Spinal cord (tissue), 9 donors: ENCODE measurements at regions not wholly inside any gene's neighbourhood (a gene's known extent, or its start where the extent isn't known, plus 50 kb on each side); places are given as distances from the start of the nearest gene placed in this dataset.

Source experiments
- DNase-seq, 6 donors: peaks; one replicate each; pipeline versions ENCODE4 v3.0.0 to v3.0.0-alpha.2; 2013 to 2015; ENCODE audit warnings: low spot score in 6 of 6, low read depth in 4 of 6
- H3K27ac ChIP-seq: one replicate; pipeline ENCODE4 v1.5.1; 2013; ENCODE audit warnings: low read depth, low read length, control low read depth
- H3K27me3 ChIP-seq: one replicate; pipeline ENCODE4 v1.6.1; 2013; ENCODE audit warnings: low read length; ENCODE audit not compliant: control insufficient read depth, insufficient read depth
- H3K36me3 ChIP-seq: one replicate; pipeline ENCODE4 v1.6.1; 2013; ENCODE audit warnings: low read length; ENCODE audit not compliant: control insufficient read depth, insufficient read depth
- H3K4me1 ChIP-seq: one replicate; pipeline ENCODE4 v1.6.1; 2013; ENCODE audit warnings: low read length; ENCODE audit not compliant: control insufficient read depth, insufficient read depth
- H3K4me3 ChIP-seq: one replicate; pipeline ENCODE4 v1.5.1; 2013; ENCODE audit warnings: low read depth, low read length, control low read depth
- H3K9me3 ChIP-seq: one replicate; pipeline ENCODE4 v1.6.1; 2013; ENCODE audit warnings: low read length; ENCODE audit not compliant: control insufficient read depth, insufficient read depth
- WGBS: methylation state at CpG from one replicate; pipeline ENCODE4 v1.1.5; 2013; ENCODE audit warnings: missing lambda C conversion rate; ENCODE audit not compliant: insufficient coverage; 5-methylcytosine and 5-hydroxymethylcytosine counted together
- donor health status: healthy.

DNA sequence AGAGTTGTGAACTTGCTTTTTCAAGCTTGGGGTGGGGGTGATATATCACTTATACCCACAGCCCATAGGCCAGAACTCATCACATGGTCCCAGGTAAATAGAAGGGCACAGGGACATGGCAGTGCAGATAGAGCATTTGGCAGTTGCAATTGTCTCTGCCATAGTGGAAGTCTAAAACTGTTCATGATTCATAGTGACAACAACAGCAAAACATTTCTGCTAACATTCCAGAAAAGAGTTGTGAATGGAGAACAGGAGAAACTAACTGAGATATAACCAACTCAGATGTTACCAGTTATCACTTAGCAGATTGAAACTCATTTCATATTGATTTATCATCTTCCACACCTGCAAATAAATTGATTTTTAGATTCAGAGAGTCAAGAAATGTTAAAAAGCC lies 278.6 kb upstream of the KYNU start:
- DNase-seq = no peak
- Histone ChIP-seq H3K4me3 (no peak overlapping the region), H3K4me1 (no peaks in the 10 kb centered on the region), H3K9me3 (no peaks in the 10 kb centered on the region), H3K36me3 (no peaks in the 10 kb centered on the region), H3K27ac (no peak overlapping the region), H3K27me3 (no peaks in the 10 kb centered on the region)

DNA sequence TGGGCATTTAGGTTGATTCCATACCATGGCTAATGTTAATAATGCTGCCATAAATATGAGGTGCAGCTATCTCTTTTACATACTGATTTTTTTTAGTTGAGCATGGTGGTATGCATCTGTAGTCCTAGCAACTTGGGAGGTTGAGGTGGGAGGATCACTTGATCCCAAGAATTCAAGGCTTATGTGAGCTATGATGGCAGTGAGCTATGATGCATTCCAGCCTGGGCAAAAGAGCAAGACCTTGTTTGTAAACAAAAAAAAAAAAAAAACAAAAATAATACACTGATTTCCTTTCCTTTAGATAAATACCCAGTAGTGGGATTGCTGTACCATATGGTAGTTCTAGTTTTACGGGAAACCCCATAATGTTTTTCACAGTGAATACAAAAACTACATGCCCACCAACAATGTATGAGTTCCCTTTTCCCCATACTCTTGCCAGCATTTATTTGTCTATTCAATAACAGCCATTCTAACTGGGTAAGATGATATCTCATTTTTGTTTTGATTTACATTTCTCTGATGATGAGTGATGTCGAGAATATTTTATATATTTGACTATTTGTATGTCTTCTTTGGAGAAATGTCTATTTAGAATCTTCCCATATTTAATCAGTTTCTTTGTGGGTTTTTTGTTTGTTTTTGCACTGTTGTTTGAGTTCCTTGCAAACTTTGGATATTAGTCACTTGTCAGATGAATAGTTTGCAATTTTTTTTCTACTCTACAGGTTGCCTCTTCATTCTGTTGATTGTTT lies 281.0 kb upstream of the KYNU start:
- H3K36me3 ChIP-seq = no peaks in the 10 kb centered on the region
- H3K9me3 ChIP-seq = no peaks in the 10 kb centered on the region
- WGBS = no CpG with 5 or more reads among the region's 2 CpGs
- no peak for DNase-seq
- H3K4me1 ChIP-seq = no peaks in the 10 kb centered on the region
- H3K27me3 ChIP-seq = no peaks in the 10 kb centered on the region
- no peak overlapping the region for H3K4me3 ChIP-seq
- H3K27ac ChIP-seq = no peak overlapping the region

DNA sequence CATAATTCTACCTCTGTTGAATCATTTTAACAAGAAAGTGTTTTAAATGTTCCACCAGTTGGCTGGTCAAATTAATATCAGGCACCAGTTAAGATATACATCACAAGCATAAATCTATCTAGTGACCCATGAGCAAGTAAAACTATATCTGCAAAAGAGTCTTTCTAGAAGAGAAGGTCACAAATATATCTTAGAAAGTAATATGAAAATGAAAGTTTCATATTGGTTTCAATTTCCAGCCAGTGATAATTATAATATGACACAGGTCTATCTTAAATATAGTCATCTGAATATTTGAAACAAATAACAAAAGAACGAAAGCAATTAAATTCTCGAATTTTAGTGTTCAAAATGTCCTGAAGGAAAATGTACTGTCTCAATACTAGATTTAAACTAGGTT lies 282.5 kb upstream of the KYNU start:
- Histone ChIP-seq H3K4me1 (no peaks in the 10 kb centered on the region), H3K9me3 (no peaks in the 10 kb centered on the region), H3K4me3 (no peak overlapping the region), H3K36me3 (no peaks in the 10 kb centered on the region), H3K27me3 (no peaks in the 10 kb centered on the region), H3K27ac (no peak overlapping the region)
- DNase-seq = no peak
- no CpG with 5 or more reads among the region's 2 CpGs for WGBS

DNA sequence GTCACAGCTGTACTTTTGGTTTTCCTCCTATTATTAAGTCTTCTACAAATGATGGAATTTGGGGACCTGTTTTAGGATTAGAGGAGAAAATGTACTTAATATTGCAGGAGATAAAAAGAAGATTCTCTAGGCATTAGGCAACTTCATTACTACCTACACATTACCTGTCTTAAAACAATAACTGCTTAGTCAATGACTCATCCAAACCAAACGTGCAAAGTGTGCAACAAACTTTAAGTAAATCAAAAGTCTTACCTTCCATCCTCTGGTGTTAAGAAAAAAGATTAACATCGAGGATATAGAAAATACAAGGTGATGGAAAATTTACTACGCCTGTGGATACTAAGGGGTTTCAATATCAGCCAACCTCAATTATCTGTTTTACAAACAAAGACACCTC lies 285.3 kb upstream of the KYNU start:
- no peak for DNase-seq
- Histone ChIP-seq H3K4me3 (no peak overlapping the region), H3K4me1 (no peaks in the 10 kb centered on the region), H3K27me3 (no peaks in the 10 kb centered on the region), H3K36me3 (no peaks in the 10 kb centered on the region), H3K9me3 (no peaks in the 10 kb centered on the region), H3K27ac (no peak overlapping the region)
- WGBS = no CpG with 5 or more reads among the region's 3 CpGs

DNA sequence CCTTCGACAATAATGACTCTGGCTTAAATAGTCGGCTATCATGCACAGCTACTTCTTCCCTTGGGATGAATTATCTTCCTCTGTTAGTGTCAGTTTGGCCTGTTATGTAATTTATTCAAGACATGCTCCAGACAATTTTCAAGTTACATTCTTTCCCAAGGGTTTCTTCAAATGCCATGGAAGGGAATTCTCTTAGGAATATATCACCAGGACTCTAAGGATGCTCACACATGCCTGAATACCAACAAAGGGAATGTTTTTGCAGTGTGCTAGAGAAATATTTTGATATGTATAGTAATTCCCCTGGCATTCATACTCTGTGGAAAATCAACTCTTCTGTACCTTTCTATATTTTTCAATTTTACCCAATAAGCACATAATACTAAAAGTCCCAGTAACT lies 286.0 kb upstream of the KYNU start:
- no peaks in the 10 kb centered on the region for H3K27me3 ChIP-seq
- peak in 1 of 6 donors; percentile 28 for DNase-seq
- no peak overlapping the region for H3K4me3 ChIP-seq
- H3K4me1 ChIP-seq = no peaks in the 10 kb centered on the region
- H3K9me3 ChIP-seq = no peaks in the 10 kb centered on the region
- WGBS = no CpG with 5 or more reads among the region's 2 CpGs
- H3K27ac ChIP-seq = no peak overlapping the region
- no peaks in the 10 kb centered on the region for H3K36me3 ChIP-seq

DNA sequence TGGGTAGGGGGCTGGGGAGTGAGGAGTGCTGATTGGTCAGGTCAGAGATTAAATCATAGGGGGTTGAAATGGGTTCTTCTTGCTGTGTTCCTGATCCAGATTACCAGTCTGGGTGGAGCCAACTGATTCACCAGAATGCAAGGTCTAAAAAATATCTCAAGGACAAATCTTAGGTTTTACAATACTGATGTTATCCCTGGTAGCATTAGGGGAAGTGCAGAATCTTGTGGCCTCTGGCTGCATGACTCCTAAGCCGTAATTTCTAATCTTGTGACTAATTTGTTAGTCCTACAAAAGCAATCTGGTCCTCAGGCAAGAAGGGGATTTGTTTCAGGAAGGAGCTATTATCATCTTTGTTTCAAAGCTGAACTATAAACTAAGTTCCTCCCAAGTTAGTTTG lies 289.2 kb upstream of the KYNU start:
- H3K9me3 ChIP-seq = no peaks in the 10 kb centered on the region
- WGBS = no CpG with 5 or more reads among the region's 1 CpG
- no peak overlapping the region for H3K4me3 ChIP-seq
- H3K27me3 ChIP-seq = no peaks in the 10 kb centered on the region
- no peak for DNase-seq
- H3K36me3 ChIP-seq = no peaks in the 10 kb centered on the region
- H3K4me1 ChIP-seq = no peaks in the 10 kb centered on the region
- no peak overlapping the region for H3K27ac ChIP-seq

DNA sequence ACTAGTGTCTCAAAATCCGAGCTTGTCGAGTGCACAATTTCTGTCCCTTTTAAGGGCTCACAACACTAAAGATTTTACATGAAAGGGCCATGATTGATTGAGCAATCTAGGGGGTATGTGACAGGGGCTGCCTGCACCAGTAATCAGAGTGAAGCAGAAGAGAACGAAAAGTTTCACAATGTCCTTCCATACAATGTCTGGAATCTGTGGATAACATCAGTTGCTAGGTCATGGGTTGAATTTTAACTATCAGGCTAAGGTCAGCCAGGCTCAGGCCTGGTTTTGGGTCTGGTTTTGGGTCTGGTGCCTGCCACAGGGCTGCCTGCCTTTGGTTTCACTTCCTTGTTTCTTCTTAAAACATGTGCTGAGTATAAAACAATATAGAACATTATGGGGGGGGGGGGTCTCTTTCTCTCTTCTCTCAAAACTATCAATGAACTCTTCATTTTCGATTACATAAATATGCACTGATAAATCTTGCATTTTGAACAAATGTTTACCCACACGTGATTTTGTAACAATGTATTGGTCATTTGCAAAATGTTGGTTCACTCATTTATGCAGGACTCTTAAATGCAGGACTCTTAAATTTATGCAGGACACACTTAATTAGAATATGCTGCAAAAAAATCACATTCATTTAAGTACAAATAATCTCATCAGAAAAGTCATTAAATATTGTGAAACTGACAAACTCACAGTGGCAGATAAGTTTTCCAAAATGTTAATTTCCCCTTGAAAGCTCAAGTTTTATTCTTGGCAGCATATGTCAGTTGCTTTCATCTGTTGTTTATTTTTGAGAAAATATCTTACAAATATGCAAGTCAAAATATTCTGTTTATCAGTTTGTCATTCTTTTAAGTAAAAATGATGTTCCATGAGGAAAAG lies 290.5 kb upstream of the KYNU start:
- no peaks in the 10 kb centered on the region for H3K36me3 ChIP-seq
- H3K9me3 ChIP-seq = no peaks in the 10 kb centered on the region
- H3K27ac ChIP-seq = no peak overlapping the region
- no peak for DNase-seq
- no peaks in the 10 kb centered on the region for H3K27me3 ChIP-seq
- H3K4me1 ChIP-seq = no peaks in the 10 kb centered on the region
- no peak overlapping the region for H3K4me3 ChIP-seq
- 33% methylated on average over 2 of the region's 5 CpGs for WGBS

DNA sequence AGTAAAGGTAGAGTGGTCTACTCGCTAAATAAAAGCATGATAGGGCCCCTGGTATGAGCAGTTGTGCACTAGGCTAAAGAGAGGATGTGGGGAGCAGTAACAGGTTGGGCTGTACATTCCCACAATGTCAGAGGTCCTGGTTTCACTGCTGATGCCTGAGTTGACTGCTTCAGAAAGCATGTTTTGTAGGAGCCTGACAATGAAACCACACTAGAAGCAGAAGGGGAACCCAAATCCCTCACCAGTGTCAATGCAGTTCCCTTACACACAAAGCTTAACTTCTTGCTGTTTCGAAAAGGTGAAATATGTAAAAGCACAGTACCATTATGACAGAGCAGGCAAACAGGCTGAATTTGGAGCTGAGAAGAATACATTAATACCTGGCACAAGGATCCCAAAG lies 291.7 kb upstream of the KYNU start:
- no peak overlapping the region for H3K4me3 ChIP-seq

DNA sequence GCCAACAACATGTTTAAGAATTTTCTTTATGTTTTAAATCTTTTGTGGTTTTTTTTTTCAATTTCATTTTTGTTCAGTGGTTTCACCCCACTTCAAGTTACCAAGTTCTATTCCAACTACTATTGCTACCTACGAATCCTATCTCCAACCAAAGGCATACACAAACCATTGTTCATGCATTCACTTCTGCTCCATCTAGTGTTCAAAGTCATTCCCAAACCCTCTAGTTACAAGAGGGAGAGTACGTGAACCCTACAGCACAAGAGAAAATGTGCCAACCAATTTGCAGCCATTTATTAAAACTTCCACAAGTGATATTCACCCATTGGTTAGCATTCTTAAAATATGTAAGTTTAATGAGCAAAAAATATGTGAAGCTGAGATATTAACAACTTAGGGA lies 295.1 kb upstream of the KYNU start:
- H3K36me3 ChIP-seq = no peaks in the 10 kb centered on the region
- no peaks in the 10 kb centered on the region for H3K4me1 ChIP-seq
- no peaks in the 10 kb centered on the region for H3K27me3 ChIP-seq
- H3K27ac ChIP-seq = no peak overlapping the region
- no peak for DNase-seq
- WGBS = 100% methylated on average over 1 of the region's 2 CpGs
- no peaks in the 10 kb centered on the region for H3K9me3 ChIP-seq
- H3K4me3 ChIP-seq = no peak overlapping the region

More for the DNA sequence above, 291.7 kb upstream of the KYNU start:
- no peaks in the 10 kb centered on the region for H3K27me3 ChIP-seq
- H3K36me3 ChIP-seq = no peaks in the 10 kb centered on the region
- H3K4me1 ChIP-seq = no peaks in the 10 kb centered on the region
- no peak for DNase-seq
- H3K27ac ChIP-seq = no peak overlapping the region
- WGBS = 71% methylated on average over 1 of the region's 2 CpGs
- no peaks in the 10 kb centered on the region for H3K9me3 ChIP-seq

DNA sequence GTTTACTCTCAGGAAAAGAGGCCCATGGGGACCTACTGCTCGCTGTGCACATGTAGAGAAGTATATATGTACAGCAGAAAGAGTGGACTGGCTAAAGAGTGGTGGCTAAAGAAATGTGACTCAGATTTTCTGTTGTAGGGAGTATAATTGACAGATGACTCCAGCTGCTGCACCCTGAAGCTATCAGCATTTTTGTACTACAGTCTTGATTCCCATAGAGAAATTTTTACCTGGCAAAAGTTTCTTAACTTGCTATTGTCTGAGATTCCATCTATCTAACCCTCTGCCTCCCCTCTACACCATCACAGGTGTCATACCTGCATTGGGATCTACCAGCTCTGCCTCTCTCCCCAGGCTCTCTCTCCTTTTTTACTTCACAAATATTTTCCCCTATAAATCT lies 296.0 kb upstream of the KYNU start:
- no peak for DNase-seq
- no CpG with 5 or more reads among the region's 1 CpG for WGBS
- Histone ChIP-seq H3K4me1 (no peaks in the 10 kb centered on the region), H3K36me3 (no peaks in the 10 kb centered on the region), H3K9me3 (no peaks in the 10 kb centered on the region), H3K4me3 (no peak overlapping the region), H3K27ac (no peak overlapping the region), H3K27me3 (no peaks in the 10 kb centered on the region)
